ENCODE measurements at regions not wholly inside any gene's neighbourhood (a gene's known extent, or its start where the extent isn't known, plus 50 kb on each side); places are given as distances from the start of the nearest gene placed in this dataset.
"Not testable (repeated sequence)": the region's sequence is repeated elsewhere in the genome, so short reads cannot be mapped to it uniquely, and the experiment has no call there.

GRCh38 chr16:48681520-48681919 lies 71.5 kb upstream of the N4BP1 start:
- Histone ChIP-seq H3K27ac (no peak overlapping the region), H3K36me3 (replicated peaks in 1 of 2) (no peaks in the 10 kb centered on the region), H3K27me3 (no peaks in the 10 kb centered on the region), H3K4me1 (replicated peaks in 1 of 2) (no peaks in the 10 kb centered on the region), H3K9me3 (replicated peaks in 1 of 3) (no peaks in the 10 kb centered on the region), H3K4me3 (no peak overlapping the region)
- no peak for TF ChIP-seq POLR2A (IDR thresholded peaks at IDR 0.05)
- TF ChIP-seq CTCF (IDR thresholded peaks at IDR 0.05): no peak
- intact Hi-C loops (cut with DNase I): no loop called here
- no peak for DNase-seq

- intact Hi-C loops (cut with DNase I): no loop called here
- H3K4me3 ChIP-seq: no peak overlapping the region
- no peak for DNase-seq
- H3K36me3 ChIP-seq (replicated peaks in 1 of 2): no peaks in the 10 kb centered on the region
- no peaks in the 10 kb centered on the region for H3K9me3 ChIP-seq (replicated peaks in 1 of 3)
- no peaks in the 10 kb centered on the region for H3K4me1 ChIP-seq (replicated peaks in 1 of 2)
- H3K27me3 ChIP-seq: no peaks in the 10 kb centered on the region
- H3K27ac ChIP-seq: no peak overlapping the region
- TF ChIP-seq POLR2A (IDR thresholded peaks at IDR 0.05) (no peak), CTCF (IDR thresholded peaks at IDR 0.05) (no peak)
- 64 to 84% (median 68%) methylated on average over 3 of the region's 3 CpGs for WGBS, 4 donors
Measured at GRCh38 chr16:48680881-48681280, 70.9 kb upstream of the N4BP1 start.

GRCh38 chr16:48676836-48677235 lies 66.9 kb upstream of the N4BP1 start:
- 82 to 90% (median 85%) methylated on average over 3 of the region's 3 CpGs for WGBS, 4 donors
- H3K27ac ChIP-seq: no peak overlapping the region
- H3K4me3 ChIP-seq: no peak overlapping the region
- intact Hi-C loops (cut with DNase I): no loop called here
- H3K36me3 ChIP-seq (replicated peaks in 1 of 2): no peaks in the 10 kb centered on the region
- no peaks in the 10 kb centered on the region for H3K4me1 ChIP-seq (replicated peaks in 1 of 2)
- TF ChIP-seq CTCF (IDR thresholded peaks at IDR 0.05) (no peak), POLR2A (IDR thresholded peaks at IDR 0.05) (no peak)
- no peaks in the 10 kb centered on the region for H3K9me3 ChIP-seq (replicated peaks in 1 of 3)
- DNase-seq: no peak
- no peaks in the 10 kb centered on the region for H3K27me3 ChIP-seq

GRCh38 chr16:48668184-48668583 lies 58.2 kb upstream of the N4BP1 start:
- DNase-seq; intact Hi-C loops (cut with DNase I); H3K4me1 ChIP-seq (replicated peaks in 1 of 2); H3K27me3 ChIP-seq; H3K4me3 ChIP-seq; H3K36me3 ChIP-seq (replicated peaks in 1 of 2); H3K9me3 ChIP-seq (replicated peaks in 1 of 3); H3K27ac ChIP-seq: not testable (repeated sequence)
- WGBS, 4 donors: 68 to 71% (median 70%) methylated on average over 7 to 8 of the region's 8 CpGs

GRCh38 chr16:48659940-48660339 lies 50.0 kb upstream of the N4BP1 start:
- no peak for DNase-seq
- WGBS, 4 donors: 67 to 85% (median 74%) methylated on average over 1 of the region's 1 CpG
- Histone ChIP-seq H3K27me3 (no peaks in the 10 kb centered on the region), H3K27ac (no peak overlapping the region), H3K9me3 (replicated peaks in 1 of 3) (peaks cover 0 to 20% (median 4%) of the 10 kb centered on the region in 3 donors), H3K4me3 (no peak overlapping the region), H3K4me1 (replicated peaks in 1 of 2) (no peaks in the 10 kb centered on the region), H3K36me3 (replicated peaks in 1 of 2) (no peaks in the 10 kb centered on the region)
- no peak for TF ChIP-seq CTCF (IDR thresholded peaks at IDR 0.05)
- no peak for TF ChIP-seq POLR2A (IDR thresholded peaks at IDR 0.05)
- intact Hi-C loops (cut with DNase I): no loop called here

Small RNA genes in the stretch of these regions (small RNA-seq; reads per million reads assigned to genes)
- gene AC023827.1 (0 reads per million in 2 donors), gene MTND4LP25 (0 to 0.08 reads per million in 2 donors), gene RNU6-257P (0 reads per million in 2 donors)
